ENCODE measurements at regions not wholly inside any gene's neighbourhood (a gene's known extent, or its start where the extent isn't known, plus 50 kb on each side); places are given as distances from the start of the nearest gene placed in this dataset.
"Not testable (repeated sequence)": the region's sequence is repeated elsewhere in the genome, so short reads cannot be mapped to it uniquely, and the experiment has no call there.

DNA sequence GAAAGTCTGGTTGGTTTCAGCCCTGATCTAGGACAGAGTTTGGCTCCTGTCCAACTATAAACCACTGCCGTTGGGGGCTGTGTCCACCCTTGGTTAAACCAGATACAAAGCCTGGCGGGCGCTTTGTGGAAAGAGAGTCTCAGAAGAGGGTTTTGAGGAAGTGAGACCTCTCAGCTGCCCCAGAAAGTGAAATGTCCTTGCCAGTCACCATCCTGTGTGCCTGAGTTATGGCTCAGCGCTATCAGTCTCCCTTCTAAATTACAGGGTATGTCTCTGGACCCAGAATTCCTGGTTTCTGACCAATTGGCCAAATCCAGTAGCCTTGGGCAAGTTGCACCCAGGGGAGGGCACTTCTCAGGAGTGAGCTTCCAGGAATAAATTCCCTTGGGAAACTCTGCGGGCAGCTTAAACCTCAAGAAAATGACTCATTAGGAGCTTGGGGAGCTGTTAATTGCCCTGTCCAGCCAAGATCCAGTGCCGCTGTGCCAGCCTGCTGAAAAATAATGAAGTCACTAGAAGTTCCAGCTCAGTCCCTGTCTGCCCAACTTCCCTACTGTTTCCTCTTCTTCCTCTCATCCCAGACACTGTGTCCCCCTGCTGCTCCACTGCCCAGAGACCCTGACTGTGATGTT, 66.7 kb upstream of the PDZD8 start:
- DNase-seq (no peak), ATAC-seq (no peak)
- Mint-ChIP-seq H3K27me3 (peaks cover 14% of the 10 kb centered on the region), H3K27ac (no peak overlapping the region), H3K9me3 (ENCODE audit: low read depth) (peaks cover 10% of the 10 kb centered on the region), H3K36me3 (ENCODE audit: low read depth) (peaks cover 2% of the 10 kb centered on the region), H3K4me3 (no peak overlapping the region), H3K4me1 (peaks cover 6% of the 10 kb centered on the region)
- POLR2A ChIA-PET, result no interaction called here
- CTCF ChIA-PET, result interaction anchor here (0.6 to 1.9 kb wide), 13 partner anchors 8 to 676 kb away, joined by 3 to 9 read pairs (median 4); no protein-coding TSS in a partner anchor
- intact Hi-C loops (cut with DNase I, micrococcal nuclease), result loop anchor here in 1 of 2 experiments (5.0 kb wide), 1 partner anchor 225 kb away; no protein-coding TSS in a partner anchor

- intact Hi-C loops (cut with DNase I, micrococcal nuclease), result loop anchor here in 1 of 2 experiments (5.0 kb wide), 1 partner anchor 224 kb away; no protein-coding TSS in a partner anchor
- no peak for ATAC-seq
- H3K9me3 Mint-ChIP-seq (ENCODE audit: low read depth), result peaks cover 9% of the 10 kb centered on the region
- peaks cover 6% of the 10 kb centered on the region for H3K4me1 Mint-ChIP-seq
- peaks cover 14% of the 10 kb centered on the region for H3K27me3 Mint-ChIP-seq
- ChIA-PET POLR2A (no interaction called here), CTCF (interaction anchor here (1.4 to 1.9 kb wide), 2 partner anchors 10 to 16 kb away, joined by 5 to 9 read pairs; no protein-coding TSS in a partner anchor)
- H3K4me3 Mint-ChIP-seq, result no peak overlapping the region
- H3K27ac Mint-ChIP-seq, result no peak overlapping the region
- peaks cover 2% of the 10 kb centered on the region for H3K36me3 Mint-ChIP-seq (ENCODE audit: low read depth)
- DNase-seq, result no peak
Observed at GRCh38 chr10:117441361-117441760, 66.1 kb upstream of the PDZD8 start.

- no peaks in the 10 kb centered on the region for H3K36me3 Mint-ChIP-seq (ENCODE audit: low read depth)
- intact Hi-C loops (cut with DNase I, micrococcal nuclease), result no loop called here
- no peak overlapping the region for H3K27ac Mint-ChIP-seq
- CTCF ChIA-PET, result interaction anchor here (0.6 to 1.2 kb wide), 3 partner anchors 36 to 964 kb away, joined by 3 read pairs; no protein-coding TSS in a partner anchor
- H3K4me1 Mint-ChIP-seq, result peaks cover 6% of the 10 kb centered on the region
- POLR2A ChIA-PET, result interaction anchor here (0.6 kb wide), 1 partner anchor 638 kb away, joined by 3 read pairs; no protein-coding TSS in a partner anchor
- H3K9me3 Mint-ChIP-seq (ENCODE audit: low read depth), result no peaks in the 10 kb centered on the region
- ATAC-seq, result no peak
- H3K4me3 Mint-ChIP-seq, result no peak overlapping the region
- no peak for DNase-seq
- peaks cover 14% of the 10 kb centered on the region for H3K27me3 Mint-ChIP-seq
Observed at GRCh38 chr10:117439243-117439912, 64.1 kb upstream of the PDZD8 start.

DNA sequence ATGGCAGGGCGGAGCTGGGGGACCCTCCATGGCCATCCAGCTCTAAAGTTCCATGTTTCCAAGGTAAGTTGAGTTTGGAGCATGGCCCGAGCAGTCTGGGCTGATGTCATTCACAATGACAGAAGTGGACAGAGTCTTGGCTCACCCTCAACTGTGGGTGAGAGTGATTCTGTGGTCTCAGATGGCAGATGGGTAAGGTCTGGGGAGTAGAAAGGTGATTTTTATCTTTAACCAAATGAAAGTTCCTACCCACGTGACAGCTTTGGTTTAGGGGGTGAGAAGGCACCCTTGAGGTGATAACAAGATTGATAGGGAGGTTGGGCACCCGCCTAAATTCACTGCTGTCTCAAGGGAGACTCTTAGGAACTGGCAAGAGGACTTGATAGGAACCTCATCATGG, 57.6 kb upstream of the PDZD8 start:
- ChIA-PET CTCF (interaction anchor here (0.6 kb wide), 1 partner anchor 216 kb away, joined by 3 read pairs; no protein-coding TSS in a partner anchor), POLR2A (no interaction called here)
- intact Hi-C loops (cut with DNase I, micrococcal nuclease), result no loop called here
- Mint-ChIP-seq H3K4me1 (no peaks in the 10 kb centered on the region), H3K27me3 (peaks cover 8% of the 10 kb centered on the region), H3K27ac (no peak overlapping the region), H3K4me3 (no peak overlapping the region), H3K9me3 (ENCODE audit: low read depth) (no peaks in the 10 kb centered on the region), H3K36me3 (ENCODE audit: low read depth) (no peaks in the 10 kb centered on the region)
- DNase-seq, result no peak
- ATAC-seq, result no peak

DNA sequence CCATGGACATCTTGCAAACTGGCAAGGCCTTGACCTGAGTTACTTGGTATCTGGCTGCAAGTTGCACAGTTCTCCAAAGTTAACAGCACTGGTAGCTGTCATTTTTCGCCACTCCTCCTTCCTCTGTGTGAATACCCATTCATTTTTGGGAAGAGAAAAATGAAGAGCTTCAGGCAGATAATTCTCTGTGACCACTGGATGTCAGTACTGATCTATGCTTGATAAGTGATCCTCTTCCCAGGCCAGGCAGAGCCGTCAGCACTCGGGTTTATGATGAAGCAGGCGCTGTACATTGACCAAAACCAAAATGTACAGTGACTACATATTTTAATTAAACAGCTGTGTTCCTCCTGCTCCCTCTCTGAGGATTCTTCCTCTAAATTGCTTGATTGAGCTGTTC, 55.9 kb upstream of the PDZD8 start:
- intact Hi-C loops (cut with DNase I, micrococcal nuclease), result no loop called here
- Mint-ChIP-seq H3K4me3 (no peak overlapping the region), H3K27ac (no peak overlapping the region), H3K36me3 (ENCODE audit: low read depth) (no peaks in the 10 kb centered on the region), H3K9me3 (ENCODE audit: low read depth) (no peaks in the 10 kb centered on the region), H3K4me1 (no peaks in the 10 kb centered on the region), H3K27me3 (peaks cover 8% of the 10 kb centered on the region)
- ATAC-seq (no peak), DNase-seq (no peak)
- ChIA-PET POLR2A (no interaction called here), CTCF (interaction anchor here (0.5 to 1.4 kb wide), 3 partner anchors 12 to 784 kb away, joined by 3 to 6 read pairs (median 4); no protein-coding TSS in a partner anchor)

- CTCF ChIA-PET, result interaction anchor here (1.9 kb wide), 1 partner anchor 12 kb away, joined by 7 read pairs; no protein-coding TSS in a partner anchor
- H3K4me1 Mint-ChIP-seq; H3K9me3 Mint-ChIP-seq (ENCODE audit: low read depth); POLR2A ChIA-PET; H3K27ac Mint-ChIP-seq; DNase-seq; H3K27me3 Mint-ChIP-seq; H3K36me3 Mint-ChIP-seq (ENCODE audit: low read depth); H3K4me3 Mint-ChIP-seq; ATAC-seq; intact Hi-C loops (cut with DNase I, micrococcal nuclease): not testable (repeated sequence)
Observed at GRCh38 chr10:117430535-117430934, 55.3 kb upstream of the PDZD8 start.

GRCh38 chr10:117429643-117430265, 54.5 kb upstream of the PDZD8 start:
- ATAC-seq (no peak), DNase-seq (no peak)
- POLR2A ChIA-PET, result no interaction called here
- CTCF ChIA-PET, result interaction anchor here (1.9 kb wide), 1 partner anchor 13 kb away, joined by 7 read pairs; no protein-coding TSS in a partner anchor
- Mint-ChIP-seq H3K27ac (no peak overlapping the region), H3K9me3 (ENCODE audit: low read depth) (no peaks in the 10 kb centered on the region), H3K36me3 (ENCODE audit: low read depth) (no peaks in the 10 kb centered on the region), H3K4me3 (no peak overlapping the region), H3K27me3 (peaks cover 8% of the 10 kb centered on the region), H3K4me1 (no peaks in the 10 kb centered on the region)
- intact Hi-C loops (cut with DNase I, micrococcal nuclease), result no loop called here

- POLR2A ChIA-PET, result no interaction called here
- intact Hi-C loops (cut with DNase I, micrococcal nuclease), result no loop called here
- H3K4me1 Mint-ChIP-seq, result no peaks in the 10 kb centered on the region
- no peak overlapping the region for H3K27ac Mint-ChIP-seq
- no peaks in the 10 kb centered on the region for H3K9me3 Mint-ChIP-seq (ENCODE audit: low read depth)
- H3K27me3 Mint-ChIP-seq, result peaks cover 2% of the 10 kb centered on the region
- H3K36me3 Mint-ChIP-seq (ENCODE audit: low read depth), result no peaks in the 10 kb centered on the region
- DNase-seq (no peak), ATAC-seq (no peak)
- no peak overlapping the region for H3K4me3 Mint-ChIP-seq
- CTCF ChIA-PET, result interaction anchor here (1.2 to 1.5 kb wide), 2 partner anchors 16 to 211 kb away, joined by 3 to 7 read pairs; no protein-coding TSS in a partner anchor
Observed at GRCh38 chr10:117427356-117427755, 52.1 kb upstream of the PDZD8 start.

- Mint-ChIP-seq H3K9me3 (ENCODE audit: low read depth) (no peaks in the 10 kb centered on the region), H3K27me3 (no peaks in the 10 kb centered on the region), H3K27ac (no peak overlapping the region), H3K4me3 (no peak overlapping the region), H3K4me1 (no peaks in the 10 kb centered on the region), H3K36me3 (ENCODE audit: low read depth) (no peaks in the 10 kb centered on the region)
- intact Hi-C loops (cut with DNase I, micrococcal nuclease), result no loop called here
- ChIA-PET CTCF (interaction anchor here (0.8 kb wide), 1 partner anchor 18 kb away, joined by 3 read pairs; no protein-coding TSS in a partner anchor), POLR2A (no interaction called here)
- DNase-seq (no peak), ATAC-seq (no peak)
Observed at GRCh38 chr10:117425974-117426566, 50.8 kb upstream of the PDZD8 start.

- Mint-ChIP-seq H3K9me3 (ENCODE audit: low read depth) (no peaks in the 10 kb centered on the region), H3K27ac (no peak overlapping the region), H3K4me3 (no peak overlapping the region), H3K27me3 (no peaks in the 10 kb centered on the region), H3K4me1 (no peaks in the 10 kb centered on the region), H3K36me3 (ENCODE audit: low read depth) (no peaks in the 10 kb centered on the region)
- intact Hi-C loops (cut with DNase I, micrococcal nuclease), result no loop called here
- ATAC-seq (no peak), DNase-seq (no peak)
- CTCF ChIA-PET, result interaction anchor here (0.9 to 1.0 kb wide), 2 partner anchors 17 to 208 kb away, joined by 3 read pairs; no protein-coding TSS in a partner anchor
- POLR2A ChIA-PET, result no interaction called here
Observed at GRCh38 chr10:117424883-117425649, 49.8 kb upstream of the PDZD8 start.
